Vagina (tissue), 2 donors: ENCODE measurements at regions not wholly inside any gene's neighbourhood (a gene's known extent, or its start where the extent isn't known, plus 50 kb on each side); places are given as distances from the start of the nearest gene placed in this dataset.

Experiments
- DNase-seq, 2 donors: peaks; one replicate each; pipeline ENCODE4 v3.0.0-alpha.2; 2017; ENCODE audit errors: extremely low spot score in 2 of 2
- H3K27ac ChIP-seq: fragments of 200-600 bp; sonication (generic); one replicate; pipeline ENCODE4 v1.5.1; 2019
- H3K27me3 ChIP-seq: fragments of 200-600 bp; sonication (generic); one replicate; pipeline ENCODE4 v1.5.1; 2019
- H3K36me3 ChIP-seq, 2 donors: fragments of 200-600 bp; sonication (generic); one replicate each; pipeline ENCODE4 v1.5.1; 2017 to 2019
- H3K4me1 ChIP-seq: fragments of 200-600 bp; sonication (generic); one replicate; pipeline ENCODE4 v1.5.1; 2019
- H3K4me3 ChIP-seq, 2 donors: fragments of 200-600 bp; sonication (generic); 1 replicate in 1 of 2; 2 replicates in 1 of 2; pipeline ENCODE4 v1.5.1; 2016 to 2019
- H3K9me3 ChIP-seq: fragments of 200-600 bp; sonication (generic); one replicate; pipeline ENCODE4 v1.5.1; 2019
- POLR2A ChIP-seq, 2 donors: fragments of 450-650 bp; IDR thresholded peaks; one replicate each; pipeline ENCODE4 v1.6.1; 2017; ENCODE audit warnings: antibody characterized with exemption in 2 of 2, mild to moderate bottlenecking in 2 of 2, moderate library complexity in 2 of 2
- POLR2AphosphoS5 ChIP-seq, 2 donors: sonication (generic); formaldehyde crosslinking; IDR thresholded peaks; one replicate each; pipeline ENCODE4 v1.9.0; 2017; ENCODE audit warnings: antibody characterized with exemption in 2 of 2, mild to moderate bottlenecking in 2 of 2, low read depth in 1 of 2; ENCODE audit not compliant: insufficient read depth in 1 of 2
- intact Hi-C: fragments of 100-400 bp; cut with DNase I; formaldehyde crosslinking; loops from one replicate; pipeline ENCODE4 v1.15.1; 2023
- TF ChIP-seq, protein P1 (sequence below), 3 experiments: fragments of 450-650 bp in 2 of 3; fragments of 200-600 bp in 1 of 3; sonication (generic) in 1 of 3; IDR thresholded peaks; one replicate each; pipeline ENCODE4 v1.5.1; 2017 to 2019; ENCODE audit warnings: antibody characterized with exemption in 3 of 3, mild to moderate bottlenecking in 2 of 3, moderate library complexity in 2 of 3

DNA sequence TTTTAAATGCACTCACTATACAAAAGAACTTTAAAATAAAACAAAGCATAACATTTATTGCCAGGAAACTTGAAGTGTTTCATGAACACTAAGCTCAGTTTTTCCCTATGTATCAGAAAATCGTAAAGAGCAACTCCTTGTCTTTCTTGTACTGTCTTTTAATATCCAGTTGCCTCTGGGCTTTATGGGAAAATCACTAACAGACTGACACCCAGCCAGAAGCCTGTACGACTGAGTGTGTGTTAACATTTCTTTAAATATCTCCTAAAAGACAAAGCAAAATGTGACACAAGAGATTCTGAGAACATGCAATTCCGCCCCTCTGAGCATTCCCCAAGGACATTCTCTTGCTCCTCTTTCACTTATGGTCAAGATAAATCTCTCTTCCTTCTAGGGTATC lies 347.5 kb upstream of the DPYD start:
- Histone ChIP-seq H3K27ac (no peak overlapping the region), H3K4me3 (no peak overlapping the region), H3K36me3 (no peaks in the 10 kb centered on the region), H3K4me1 (no peaks in the 10 kb centered on the region), H3K27me3 (no peaks in the 10 kb centered on the region), H3K9me3 (no peaks in the 10 kb centered on the region)
- TF ChIP-seq, protein P1, sequence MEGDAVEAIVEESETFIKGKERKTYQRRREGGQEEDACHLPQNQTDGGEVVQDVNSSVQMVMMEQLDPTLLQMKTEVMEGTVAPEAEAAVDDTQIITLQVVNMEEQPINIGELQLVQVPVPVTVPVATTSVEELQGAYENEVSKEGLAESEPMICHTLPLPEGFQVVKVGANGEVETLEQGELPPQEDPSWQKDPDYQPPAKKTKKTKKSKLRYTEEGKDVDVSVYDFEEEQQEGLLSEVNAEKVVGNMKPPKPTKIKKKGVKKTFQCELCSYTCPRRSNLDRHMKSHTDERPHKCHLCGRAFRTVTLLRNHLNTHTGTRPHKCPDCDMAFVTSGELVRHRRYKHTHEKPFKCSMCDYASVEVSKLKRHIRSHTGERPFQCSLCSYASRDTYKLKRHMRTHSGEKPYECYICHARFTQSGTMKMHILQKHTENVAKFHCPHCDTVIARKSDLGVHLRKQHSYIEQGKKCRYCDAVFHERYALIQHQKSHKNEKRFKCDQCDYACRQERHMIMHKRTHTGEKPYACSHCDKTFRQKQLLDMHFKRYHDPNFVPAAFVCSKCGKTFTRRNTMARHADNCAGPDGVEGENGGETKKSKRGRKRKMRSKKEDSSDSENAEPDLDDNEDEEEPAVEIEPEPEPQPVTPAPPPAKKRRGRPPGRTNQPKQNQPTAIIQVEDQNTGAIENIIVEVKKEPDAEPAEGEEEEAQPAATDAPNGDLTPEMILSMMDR (IDR thresholded peaks at IDR 0.05), result no peak
- TF ChIP-seq POLR2A (IDR thresholded peaks at IDR 0.05), result no peak
- intact Hi-C loops, result no loop called here
- DNase-seq, result no peak

DNA sequence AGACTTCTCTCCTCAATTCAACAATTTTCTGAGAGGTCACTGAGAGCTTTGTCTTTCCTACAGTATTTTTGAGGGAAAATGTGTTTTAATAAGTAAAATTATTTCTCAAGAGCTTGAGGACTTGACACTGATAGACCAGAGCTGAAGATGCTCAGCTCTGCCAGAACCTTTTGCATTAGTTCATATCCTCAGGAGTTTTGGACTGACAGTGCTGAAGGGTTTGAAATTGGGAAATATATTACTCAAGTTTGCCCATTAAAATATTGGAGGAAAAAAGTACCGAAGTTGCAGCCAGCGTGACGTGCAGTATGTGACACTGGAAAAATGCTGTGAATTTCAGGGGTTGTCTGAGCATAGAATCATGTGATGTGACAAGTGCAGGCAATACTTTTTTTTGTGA lies 346.6 kb upstream of the DPYD start:
- H3K4me3 ChIP-seq, result no peak overlapping the region
- no peak for DNase-seq
- TF ChIP-seq POLR2AphosphoS5 (IDR thresholded peaks at IDR 0.05; ENCODE audit: insufficient read depth in 1 of 2, low read depth in 1 of 2) (no peak), POLR2A (IDR thresholded peaks at IDR 0.05) (no peak)
- TF ChIP-seq, protein P1 (IDR thresholded peaks at IDR 0.05), result no peak
- H3K9me3 ChIP-seq, result no peaks in the 10 kb centered on the region
- intact Hi-C loops, result no loop called here
- no peaks in the 10 kb centered on the region for H3K36me3 ChIP-seq
- H3K27ac ChIP-seq, result no peak overlapping the region
- no peaks in the 10 kb centered on the region for H3K27me3 ChIP-seq
- H3K4me1 ChIP-seq, result no peaks in the 10 kb centered on the region

DNA sequence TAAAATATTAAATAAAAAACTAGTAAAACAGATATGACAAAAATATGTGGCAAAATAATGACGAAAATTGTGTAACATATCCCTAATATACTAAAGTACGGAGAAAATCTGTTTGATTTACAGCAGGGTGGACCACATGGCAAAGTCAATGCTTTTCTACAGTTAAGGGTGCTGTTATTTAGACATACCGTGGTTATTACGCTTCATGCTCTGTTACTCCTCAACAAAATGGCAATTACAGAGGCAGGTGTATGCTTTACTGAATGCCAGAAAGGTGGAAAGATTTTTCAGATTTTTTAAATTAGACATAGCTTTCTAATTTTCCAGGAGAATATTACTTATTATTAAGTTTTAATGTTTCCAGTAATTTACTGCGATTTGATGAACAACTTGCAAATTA lies 343.9 kb upstream of the DPYD start:
- intact Hi-C loops, result no loop called here
- Histone ChIP-seq H3K4me3 (no peak overlapping the region), H3K36me3 (no peaks in the 10 kb centered on the region), H3K27me3 (no peaks in the 10 kb centered on the region), H3K9me3 (no peaks in the 10 kb centered on the region), H3K27ac (no peak overlapping the region), H3K4me1 (no peaks in the 10 kb centered on the region)
- DNase-seq, result no peak
- TF ChIP-seq POLR2A (IDR thresholded peaks at IDR 0.05) (no peak), POLR2AphosphoS5 (IDR thresholded peaks at IDR 0.05; ENCODE audit: insufficient read depth in 1 of 2, low read depth in 1 of 2) (no peak)
- TF ChIP-seq, protein P1 (IDR thresholded peaks at IDR 0.05), result no peak

DNA sequence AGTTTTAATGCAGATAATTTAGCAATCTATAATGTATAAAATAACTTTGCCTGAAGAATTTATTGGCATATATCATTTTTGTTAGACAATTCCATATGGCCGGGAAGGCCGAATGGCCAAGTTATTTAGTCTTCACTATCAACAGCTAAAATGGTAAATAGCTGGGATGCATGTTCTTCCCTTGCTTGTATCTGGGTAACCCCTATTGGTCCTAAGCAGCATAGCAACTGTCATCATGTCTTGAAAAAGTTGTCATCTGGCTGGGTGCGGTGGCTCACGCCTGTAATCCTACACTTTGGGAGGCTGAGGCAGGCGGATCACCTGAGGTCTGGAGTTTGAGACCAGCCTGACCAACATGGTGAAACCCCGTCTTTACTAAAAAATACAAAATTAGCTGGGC lies 340.0 kb upstream of the DPYD start:
- Histone ChIP-seq H3K27me3 (no peaks in the 10 kb centered on the region), H3K4me1 (no peaks in the 10 kb centered on the region), H3K27ac (no peak overlapping the region), H3K4me3 (no peak overlapping the region), H3K36me3 (no peaks in the 10 kb centered on the region), H3K9me3 (no peaks in the 10 kb centered on the region)
- intact Hi-C loops, result no loop called here
- no peak for DNase-seq
- TF ChIP-seq, protein P1 (IDR thresholded peaks at IDR 0.05), result no peak
- TF ChIP-seq POLR2A (IDR thresholded peaks at IDR 0.05), result no peak
- no peak for TF ChIP-seq POLR2AphosphoS5 (IDR thresholded peaks at IDR 0.05; ENCODE audit: insufficient read depth in 1 of 2, low read depth in 1 of 2)

DNA sequence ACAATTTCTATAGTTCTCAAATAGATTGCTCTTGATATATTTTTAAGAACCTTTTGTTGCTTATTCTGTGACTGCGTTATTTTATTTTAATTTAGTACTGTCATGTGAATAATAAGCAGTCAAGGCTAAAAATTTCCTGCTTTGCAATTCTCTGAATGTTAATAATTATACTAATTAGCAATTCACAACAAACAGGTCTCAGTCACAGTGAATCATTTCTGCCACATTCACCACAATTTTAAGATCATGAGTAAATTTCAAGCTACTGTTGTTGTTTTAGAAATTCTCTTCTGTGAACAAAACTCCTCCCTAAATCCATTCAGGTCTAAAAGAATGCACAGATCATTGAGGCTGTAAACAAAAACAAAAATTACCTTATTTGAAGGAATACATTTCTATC lies 339.6 kb upstream of the DPYD start:
- no peak for TF ChIP-seq POLR2A (IDR thresholded peaks at IDR 0.05)
- no peak for TF ChIP-seq POLR2AphosphoS5 (IDR thresholded peaks at IDR 0.05; ENCODE audit: insufficient read depth in 1 of 2, low read depth in 1 of 2)
- TF ChIP-seq, protein P1 (IDR thresholded peaks at IDR 0.05), result no peak
- H3K27ac ChIP-seq, result no peak overlapping the region

More for the DNA sequence above, 339.6 kb upstream of the DPYD start:
- H3K27me3 ChIP-seq, result no peaks in the 10 kb centered on the region
- intact Hi-C loops, result no loop called here
- no peaks in the 10 kb centered on the region for H3K36me3 ChIP-seq
- no peaks in the 10 kb centered on the region for H3K9me3 ChIP-seq
- H3K4me3 ChIP-seq, result no peak overlapping the region
- H3K4me1 ChIP-seq, result no peaks in the 10 kb centered on the region
- no peak for DNase-seq
